Sigmoid colon (tissue), 4 donors: ENCODE measurements at regions not wholly inside any gene's neighbourhood (a gene's known extent, or its start where the extent isn't known, plus 50 kb on each side); places are given as distances from the start of the nearest gene placed in this dataset.

ENCODE experiments used
- EP300 ChIP-seq, 4 donors: sonication (generic); formaldehyde crosslinking; IDR thresholded peaks; one replicate each; pipeline ENCODE4 v1.6.1; 2017; ENCODE audit warnings: antibody characterized with exemption in 4 of 4
- POLR2A ChIP-seq, 2 donors: fragments of 450-650 bp; IDR thresholded peaks; one replicate each; pipeline ENCODE4 v1.6.1; 2016; ENCODE audit warnings: antibody characterized with exemption in 2 of 2, mild to moderate bottlenecking in 2 of 2, moderate library complexity in 2 of 2
- POLR2AphosphoS5 ChIP-seq, 4 donors: sonication (generic); formaldehyde crosslinking; IDR thresholded peaks; one replicate each; pipeline ENCODE4 v1.6.1; 2017; ENCODE audit warnings: antibody characterized with exemption in 4 of 4
- TF ChIP-seq, protein P1 (sequence below), 4 experiments: fragments of 450-650 bp in 3 of 4; fragments of 200-600 bp in 1 of 4; IDR thresholded peaks; one replicate each; pipeline ENCODE4 v1.5.1; 2016 to 2019; ENCODE audit warnings: antibody characterized with exemption in 4 of 4, mild to moderate bottlenecking in 3 of 4, moderate library complexity in 2 of 4

DNA sequence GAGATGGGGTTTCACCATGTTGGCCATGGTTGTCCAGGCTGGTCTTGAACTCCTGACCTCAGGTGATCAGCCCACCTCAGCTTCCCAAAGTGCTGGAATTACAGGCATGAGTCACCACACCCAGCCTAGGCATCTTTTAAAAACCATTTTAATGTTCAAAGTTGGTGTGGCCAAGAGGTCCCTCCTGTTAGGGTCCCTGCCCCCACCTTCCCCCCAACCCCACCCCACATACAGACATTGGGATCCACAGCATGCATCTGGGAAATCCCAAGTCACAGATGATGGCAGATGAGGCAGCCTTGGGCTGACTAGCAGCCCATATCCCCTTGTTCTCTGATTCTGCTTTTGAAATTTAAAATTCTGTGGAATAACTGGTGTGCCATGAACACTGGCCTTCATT is 226.0 kb downstream of the KATNAL1 start:
- TF ChIP-seq EP300 (IDR thresholded peaks at IDR 0.05) (no peak), POLR2AphosphoS5 (IDR thresholded peaks at IDR 0.05) (no peak), POLR2A (IDR thresholded peaks at IDR 0.05) (no peak)
- TF ChIP-seq, protein P1, sequence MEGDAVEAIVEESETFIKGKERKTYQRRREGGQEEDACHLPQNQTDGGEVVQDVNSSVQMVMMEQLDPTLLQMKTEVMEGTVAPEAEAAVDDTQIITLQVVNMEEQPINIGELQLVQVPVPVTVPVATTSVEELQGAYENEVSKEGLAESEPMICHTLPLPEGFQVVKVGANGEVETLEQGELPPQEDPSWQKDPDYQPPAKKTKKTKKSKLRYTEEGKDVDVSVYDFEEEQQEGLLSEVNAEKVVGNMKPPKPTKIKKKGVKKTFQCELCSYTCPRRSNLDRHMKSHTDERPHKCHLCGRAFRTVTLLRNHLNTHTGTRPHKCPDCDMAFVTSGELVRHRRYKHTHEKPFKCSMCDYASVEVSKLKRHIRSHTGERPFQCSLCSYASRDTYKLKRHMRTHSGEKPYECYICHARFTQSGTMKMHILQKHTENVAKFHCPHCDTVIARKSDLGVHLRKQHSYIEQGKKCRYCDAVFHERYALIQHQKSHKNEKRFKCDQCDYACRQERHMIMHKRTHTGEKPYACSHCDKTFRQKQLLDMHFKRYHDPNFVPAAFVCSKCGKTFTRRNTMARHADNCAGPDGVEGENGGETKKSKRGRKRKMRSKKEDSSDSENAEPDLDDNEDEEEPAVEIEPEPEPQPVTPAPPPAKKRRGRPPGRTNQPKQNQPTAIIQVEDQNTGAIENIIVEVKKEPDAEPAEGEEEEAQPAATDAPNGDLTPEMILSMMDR (IDR thresholded peaks at IDR 0.05): no peak
